ENCODE measurements at regions not wholly inside any gene's neighbourhood (a gene's known extent, or its start where the extent isn't known, plus 50 kb on each side); places are given as distances from the start of the nearest gene placed in this dataset.

DNA sequence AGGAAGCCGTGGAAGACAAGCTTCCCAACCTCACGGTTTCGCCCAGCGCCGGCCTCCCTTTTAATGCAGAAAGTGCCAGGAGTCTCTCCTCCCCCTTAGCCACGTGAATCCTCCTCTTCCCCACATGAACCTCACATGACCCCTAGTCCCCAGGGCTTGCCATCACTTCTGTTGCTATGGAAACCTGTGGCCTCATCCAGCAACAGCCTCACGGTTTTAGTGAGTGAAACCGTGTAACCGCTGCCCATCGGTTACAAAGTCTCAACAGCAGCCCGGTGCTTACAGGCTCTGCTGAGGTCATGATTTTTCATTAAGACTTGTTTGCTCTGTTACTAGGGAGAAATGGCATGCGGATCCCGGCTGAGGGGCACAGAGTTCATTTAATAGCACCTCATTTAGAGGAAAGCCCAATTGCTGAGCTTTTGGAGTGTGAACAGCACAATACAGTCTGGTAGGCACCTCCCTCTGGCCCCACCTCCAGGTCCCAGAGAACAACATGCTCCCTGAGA is 143.2 kb upstream of the BACE2 start:
- H3K27ac Mint-ChIP-seq (ENCODE audit: unreplicated experiment), result no peak overlapping the region
- ChIA-PET CTCF (no interaction called here), POLR2A (no interaction called here)
- peaks cover 5% of the 10 kb centered on the region for H3K27me3 Mint-ChIP-seq (ENCODE audit: insufficient read depth, unreplicated experiment)
- DNase-seq, result no peak
- H3K9me3 Mint-ChIP-seq (ENCODE audit: unreplicated experiment), result peaks cover 26% of the 10 kb centered on the region
- peaks cover 10% of the 10 kb centered on the region for H3K9me3 ChIP-seq
- H3K4me1 ChIP-seq, result peaks cover 8% of the 10 kb centered on the region
- peaks cover 15% of the 10 kb centered on the region for H3K4me1 Mint-ChIP-seq (ENCODE audit: low read depth, unreplicated experiment)
- intact Hi-C loops (cut with micrococcal nuclease; ENCODE audit: unreplicated experiment), result no loop called here
- no TSS peak for BruUV-seq (replicated peaks)
- H3K4me3 ChIP-seq (ENCODE audit: low read depth, low read length), result no peak overlapping the region
- no peaks in the 10 kb centered on the region for H3K36me3 ChIP-seq (ENCODE audit: control insufficient read depth, insufficient read depth, low read length)
- TF ChIP-seq, protein P1, sequence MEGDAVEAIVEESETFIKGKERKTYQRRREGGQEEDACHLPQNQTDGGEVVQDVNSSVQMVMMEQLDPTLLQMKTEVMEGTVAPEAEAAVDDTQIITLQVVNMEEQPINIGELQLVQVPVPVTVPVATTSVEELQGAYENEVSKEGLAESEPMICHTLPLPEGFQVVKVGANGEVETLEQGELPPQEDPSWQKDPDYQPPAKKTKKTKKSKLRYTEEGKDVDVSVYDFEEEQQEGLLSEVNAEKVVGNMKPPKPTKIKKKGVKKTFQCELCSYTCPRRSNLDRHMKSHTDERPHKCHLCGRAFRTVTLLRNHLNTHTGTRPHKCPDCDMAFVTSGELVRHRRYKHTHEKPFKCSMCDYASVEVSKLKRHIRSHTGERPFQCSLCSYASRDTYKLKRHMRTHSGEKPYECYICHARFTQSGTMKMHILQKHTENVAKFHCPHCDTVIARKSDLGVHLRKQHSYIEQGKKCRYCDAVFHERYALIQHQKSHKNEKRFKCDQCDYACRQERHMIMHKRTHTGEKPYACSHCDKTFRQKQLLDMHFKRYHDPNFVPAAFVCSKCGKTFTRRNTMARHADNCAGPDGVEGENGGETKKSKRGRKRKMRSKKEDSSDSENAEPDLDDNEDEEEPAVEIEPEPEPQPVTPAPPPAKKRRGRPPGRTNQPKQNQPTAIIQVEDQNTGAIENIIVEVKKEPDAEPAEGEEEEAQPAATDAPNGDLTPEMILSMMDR (IDR thresholded peaks at IDR 0.05; ENCODE audit: insufficient read depth in 1 of 2, low read depth in 1 of 2, low read length in 1 of 2, severe bottlenecking in 1 of 2, unreplicated experiment in 1 of 2), result no peak
- no peaks in the 10 kb centered on the region for H3K27me3 ChIP-seq (replicated peaks; ENCODE audit: control insufficient read depth, insufficient read depth, low read length)
- H3K36me3 Mint-ChIP-seq (ENCODE audit: insufficient read depth, unreplicated experiment), result no peaks in the 10 kb centered on the region
- no peak overlapping the region for H3K4me3 Mint-ChIP-seq (ENCODE audit: unreplicated experiment)

DNA sequence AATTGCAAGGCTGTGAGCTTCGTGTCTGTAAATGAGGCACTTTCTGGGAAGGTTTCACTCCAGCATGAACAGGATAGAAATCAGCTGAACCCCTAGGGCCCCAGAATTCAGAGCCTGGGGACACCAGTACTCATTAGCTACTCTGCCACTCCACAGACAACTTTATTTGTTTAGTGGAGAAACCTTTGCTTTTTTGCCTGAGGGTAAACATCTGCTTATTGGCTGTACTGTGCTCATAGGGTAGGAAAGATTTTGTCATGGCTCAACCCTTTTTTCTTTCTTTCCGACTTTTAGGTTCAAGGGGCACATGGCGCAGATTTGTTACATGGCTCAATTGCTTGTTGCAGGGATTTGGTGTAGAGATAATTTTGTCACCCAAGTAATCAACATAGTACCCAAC is 138.4 kb upstream of the BACE2 start:
- Mint-ChIP-seq H3K36me3 (ENCODE audit: insufficient read depth, unreplicated experiment) (no peaks in the 10 kb centered on the region), H3K9me3 (ENCODE audit: unreplicated experiment) (peaks cover 26% of the 10 kb centered on the region), H3K27me3 (ENCODE audit: insufficient read depth, unreplicated experiment) (no peaks in the 10 kb centered on the region), H3K27ac (ENCODE audit: unreplicated experiment) (peak overlapping the region; percentile 12), H3K4me1 (ENCODE audit: low read depth, unreplicated experiment) (peaks cover 26% of the 10 kb centered on the region), H3K4me3 (ENCODE audit: unreplicated experiment) (peak overlapping the region; percentile 41)
- Histone ChIP-seq H3K9me3 (peaks cover 10% of the 10 kb centered on the region), H3K4me3 (ENCODE audit: low read depth, low read length) (no peak overlapping the region), H3K27me3 (replicated peaks; ENCODE audit: control insufficient read depth, insufficient read depth, low read length) (no peaks in the 10 kb centered on the region), H3K4me1 (peaks cover 15% of the 10 kb centered on the region), H3K36me3 (ENCODE audit: control insufficient read depth, insufficient read depth, low read length) (no peaks in the 10 kb centered on the region)
- BruUV-seq (replicated peaks), result no TSS peak
- intact Hi-C loops (cut with micrococcal nuclease; ENCODE audit: unreplicated experiment), result no loop called here
- TF ChIP-seq, protein P1 (IDR thresholded peaks at IDR 0.05; ENCODE audit: insufficient read depth in 1 of 2, low read depth in 1 of 2, low read length in 1 of 2, severe bottlenecking in 1 of 2, unreplicated experiment in 1 of 2), result no peak
- DNase-seq, result peak in 1 of 2 experiments; percentile 21
- POLR2A ChIA-PET, result no interaction called here
- CTCF ChIA-PET, result no interaction called here

DNA sequence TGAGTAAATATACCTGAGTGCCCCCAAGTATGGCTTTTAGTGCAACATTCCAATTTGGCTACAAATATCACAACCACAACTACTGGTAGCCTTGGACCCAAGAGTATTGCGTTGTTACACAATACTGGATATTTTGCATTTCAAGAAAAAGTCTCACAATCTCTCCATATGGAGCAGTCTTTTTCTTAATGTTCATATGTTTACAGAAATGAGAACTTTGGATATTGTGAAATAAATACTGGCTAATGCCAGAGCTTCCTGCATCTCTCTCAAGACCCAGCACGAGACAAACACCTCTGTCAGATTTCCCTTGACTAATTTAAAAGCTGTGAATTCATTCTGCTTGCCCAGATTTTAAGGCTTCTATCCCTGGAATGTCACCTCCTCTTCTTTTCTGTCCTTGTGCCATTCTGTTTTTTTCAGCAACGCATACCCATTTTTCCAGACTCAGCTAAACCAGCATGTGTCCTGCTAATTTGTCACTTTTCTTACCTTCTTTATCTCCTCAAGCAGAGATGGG is 136.2 kb upstream of the BACE2 start:
- Mint-ChIP-seq H3K36me3 (ENCODE audit: insufficient read depth, unreplicated experiment) (no peaks in the 10 kb centered on the region), H3K9me3 (ENCODE audit: unreplicated experiment) (peaks cover 21% of the 10 kb centered on the region), H3K27me3 (ENCODE audit: insufficient read depth, unreplicated experiment) (no peaks in the 10 kb centered on the region), H3K4me3 (ENCODE audit: unreplicated experiment) (no peak overlapping the region), H3K4me1 (ENCODE audit: low read depth, unreplicated experiment) (peaks cover 26% of the 10 kb centered on the region), H3K27ac (ENCODE audit: unreplicated experiment) (no peak overlapping the region)
- H3K4me3 ChIP-seq (ENCODE audit: low read depth, low read length), result no peak overlapping the region
- H3K36me3 ChIP-seq (ENCODE audit: control insufficient read depth, insufficient read depth, low read length), result no peaks in the 10 kb centered on the region
- no peak for DNase-seq
- TF ChIP-seq, protein P1 (IDR thresholded peaks at IDR 0.05; ENCODE audit: insufficient read depth in 1 of 2, low read depth in 1 of 2, low read length in 1 of 2, severe bottlenecking in 1 of 2, unreplicated experiment in 1 of 2), result no peak
- CTCF ChIA-PET, result no interaction called here
- BruUV-seq (replicated peaks), result no TSS peak
- POLR2A ChIA-PET, result no interaction called here
- peaks cover 10% of the 10 kb centered on the region for H3K9me3 ChIP-seq
- peaks cover 15% of the 10 kb centered on the region for H3K4me1 ChIP-seq
- intact Hi-C loops (cut with micrococcal nuclease; ENCODE audit: unreplicated experiment), result no loop called here
- H3K27me3 ChIP-seq (replicated peaks; ENCODE audit: control insufficient read depth, insufficient read depth, low read length), result no peaks in the 10 kb centered on the region
